ENCODE measurements at regions not wholly inside any gene's neighbourhood (a gene's known extent, or its start where the extent isn't known, plus 50 kb on each side); places are given as distances from the start of the nearest gene placed in this dataset.
A peak's percentile ranks its signal among the peaks of the same experiment; 100 is the strongest.

- no peak for TF ChIP-seq GATA3 (IDR thresholded peaks at IDR 0.05; ENCODE audit: low read depth, low read length)
- no peak for TF ChIP-seq GATA2 (IDR thresholded peaks at IDR 0.05; ENCODE audit: low read depth, low read length)
Measured at GRCh38 chr22:26949193-26949592, 291.8 kb downstream of the MIAT start.

- TF ChIP-seq GATA2 (IDR thresholded peaks at IDR 0.05; ENCODE audit: low read depth, low read length) (no peak), GATA3 (IDR thresholded peaks at IDR 0.05; ENCODE audit: low read depth, low read length) (no peak)
Measured at GRCh38 chr22:26952004-26952403, 294.6 kb downstream of the MIAT start.

GRCh38 chr22:26952451-26953011 lies 295.1 kb downstream of the MIAT start:
- TF ChIP-seq GATA2 (IDR thresholded peaks at IDR 0.05; ENCODE audit: low read depth, low read length), result no peak
- no peak for TF ChIP-seq GATA3 (IDR thresholded peaks at IDR 0.05; ENCODE audit: low read depth, low read length)

GRCh38 chr22:26953012-26953883 lies 295.9 kb downstream of the MIAT start:
- peak; percentile 39; the same call in 1 of the 2 replicates for TF ChIP-seq GATA2 (IDR thresholded peaks at IDR 0.05; ENCODE audit: low read depth, low read length)
- no peak for TF ChIP-seq GATA3 (IDR thresholded peaks at IDR 0.05; ENCODE audit: low read depth, low read length)

- TF ChIP-seq GATA3 (IDR thresholded peaks at IDR 0.05; ENCODE audit: low read depth, low read length), result no peak
- TF ChIP-seq GATA2 (IDR thresholded peaks at IDR 0.05; ENCODE audit: low read depth, low read length), result no peak
Measured at GRCh38 chr22:26956371-26956770, 299.0 kb downstream of the MIAT start.

GRCh38 chr22:26957176-26957575 lies 299.8 kb downstream of the MIAT start:
- no peak for TF ChIP-seq GATA3 (IDR thresholded peaks at IDR 0.05; ENCODE audit: low read depth, low read length)
- TF ChIP-seq GATA2 (IDR thresholded peaks at IDR 0.05; ENCODE audit: low read depth, low read length), result no peak

- TF ChIP-seq GATA2 (IDR thresholded peaks at IDR 0.05; ENCODE audit: low read depth, low read length), result no peak
- no peak for TF ChIP-seq GATA3 (IDR thresholded peaks at IDR 0.05; ENCODE audit: low read depth, low read length)
Measured at GRCh38 chr22:26957897-26958296, 300.5 kb downstream of the MIAT start.

GRCh38 chr22:26958378-26958777 lies 301.0 kb downstream of the MIAT start:
- TF ChIP-seq GATA2 (IDR thresholded peaks at IDR 0.05; ENCODE audit: low read depth, low read length) (no peak), GATA3 (IDR thresholded peaks at IDR 0.05; ENCODE audit: low read depth, low read length) (no peak)

- TF ChIP-seq GATA2 (IDR thresholded peaks at IDR 0.05; ENCODE audit: low read depth, low read length) (no peak), GATA3 (IDR thresholded peaks at IDR 0.05; ENCODE audit: low read depth, low read length) (no peak)
Measured at GRCh38 chr22:26964642-26965041, 307.3 kb downstream of the MIAT start.

GRCh38 chr22:26967282-26967681 lies 309.9 kb downstream of the MIAT start:
- TF ChIP-seq GATA3 (IDR thresholded peaks at IDR 0.05; ENCODE audit: low read depth, low read length) (no peak), GATA2 (IDR thresholded peaks at IDR 0.05; ENCODE audit: low read depth, low read length) (no peak)

- TF ChIP-seq GATA2 (IDR thresholded peaks at IDR 0.05; ENCODE audit: low read depth, low read length) (no peak), GATA3 (IDR thresholded peaks at IDR 0.05; ENCODE audit: low read depth, low read length) (no peak)
Measured at GRCh38 chr22:26968859-26969523, 311.6 kb downstream of the MIAT start.

GRCh38 chr22:26970809-26971394 lies 313.5 kb downstream of the MIAT start:
- TF ChIP-seq GATA2 (IDR thresholded peaks at IDR 0.05; ENCODE audit: low read depth, low read length), result no peak
- no peak for TF ChIP-seq GATA3 (IDR thresholded peaks at IDR 0.05; ENCODE audit: low read depth, low read length)

- TF ChIP-seq GATA3 (IDR thresholded peaks at IDR 0.05; ENCODE audit: low read depth, low read length), result no peak
- no peak for TF ChIP-seq GATA2 (IDR thresholded peaks at IDR 0.05; ENCODE audit: low read depth, low read length)
Measured at GRCh38 chr22:26972286-26972685, 314.9 kb downstream of the MIAT start.

GRCh38 chr22:26974034-26974433 lies 316.6 kb downstream of the MIAT start:
- TF ChIP-seq GATA2 (IDR thresholded peaks at IDR 0.05; ENCODE audit: low read depth, low read length), result no peak
